Activated T-helper 2 cell treated with anti-CD3 and anti-CD28 coated beads, Interferon-gamma antibody, Interleukin-2, Interleukin-4, amounts not matched to agents 10 μg/mL and 5 μg/mL and 100 μg/mL, durations not matched to agents 14 hours and 24 hours and 36 hours (primary cell): ENCODE measurements at regions not wholly inside any gene's neighbourhood (a gene's known extent, or its start where the extent isn't known, plus 50 kb on each side); places are given as distances from the start of the nearest gene placed in this dataset.
"Not testable (repeated sequence)": the region's sequence is repeated elsewhere in the genome, so short reads cannot be mapped to it uniquely, and the experiment has no call there.

Experiments
- DNase-seq: peaks from one replicate; pipeline ENCODE4 v3.0.0; 2021; ENCODE audit warnings: low spot score
- H3K27ac Mint-ChIP-seq: one replicate; pipeline ENCODE4 v1.8.0; 2021; ENCODE audit warnings: mixed read lengths
- H3K27me3 Mint-ChIP-seq: one replicate; pipeline ENCODE4 v1.8.0; 2021; ENCODE audit warnings: low read depth, mixed read lengths
- H3K36me3 Mint-ChIP-seq: one replicate; pipeline ENCODE4 v1.8.0; 2021; ENCODE audit warnings: low read depth, mixed read lengths
- H3K4me1 Mint-ChIP-seq: one replicate; pipeline ENCODE4 v1.8.0; 2021; ENCODE audit warnings: low read depth, mixed read lengths
- H3K4me3 Mint-ChIP-seq: one replicate; pipeline ENCODE4 v1.8.0; 2021; ENCODE audit warnings: low read depth, mild to moderate bottlenecking, moderate library complexity, mixed read lengths
- H3K9me3 Mint-ChIP-seq: one replicate; pipeline ENCODE4 v1.8.0; 2021; ENCODE audit warnings: mixed read lengths
- intact Hi-C: fragments of 100-400 bp; cut with micrococcal nuclease; formaldehyde crosslinking; loops from one replicate; pipeline ENCODE4 v1.15.1; 2023

GRCh38 chr3:188021502-188022040, 132.4 kb upstream of the LPP start:
- DNase-seq = no peak

GRCh38 chr3:188022902-188023301, 131.1 kb upstream of the LPP start:
- H3K4me1 Mint-ChIP-seq, H3K27ac Mint-ChIP-seq, H3K36me3 Mint-ChIP-seq, H3K27me3 Mint-ChIP-seq, H3K4me3 Mint-ChIP-seq, DNase-seq, intact Hi-C loops: not testable (repeated sequence)
- peaks cover 13% of the 10 kb centered on the region for H3K9me3 Mint-ChIP-seq

More at GRCh38 chr3:188021502-188022040, 132.4 kb upstream of the LPP start:
- H3K27ac Mint-ChIP-seq = no peak overlapping the region
- intact Hi-C loops = no loop called here
- H3K9me3 Mint-ChIP-seq = peaks cover 13% of the 10 kb centered on the region
- no peak overlapping the region for H3K4me3 Mint-ChIP-seq
- peaks cover 10% of the 10 kb centered on the region for H3K4me1 Mint-ChIP-seq
- H3K36me3 Mint-ChIP-seq = peaks cover 4% of the 10 kb centered on the region
- H3K27me3 Mint-ChIP-seq = peaks cover 14% of the 10 kb centered on the region

GRCh38 chr3:188025555-188025954, 128.4 kb upstream of the LPP start:
- no peak overlapping the region for H3K27ac Mint-ChIP-seq
- intact Hi-C loops = no loop called here
- H3K4me1 Mint-ChIP-seq = peaks cover 6% of the 10 kb centered on the region
- H3K36me3 Mint-ChIP-seq = peaks cover 4% of the 10 kb centered on the region
- H3K9me3 Mint-ChIP-seq = peaks cover 12% of the 10 kb centered on the region
- H3K27me3 Mint-ChIP-seq = no peaks in the 10 kb centered on the region
- no peak for DNase-seq
- H3K4me3 Mint-ChIP-seq = no peak overlapping the region

- Mint-ChIP-seq H3K27ac (no peak overlapping the region), H3K9me3 (peaks cover 4% of the 10 kb centered on the region), H3K27me3 (no peaks in the 10 kb centered on the region), H3K36me3 (no peaks in the 10 kb centered on the region), H3K4me3 (no peak overlapping the region), H3K4me1 (peaks cover 3% of the 10 kb centered on the region)
- intact Hi-C loops = no loop called here
- no peak for DNase-seq
Measured at GRCh38 chr3:188026191-188026968, 127.6 kb upstream of the LPP start.

- intact Hi-C loops = no loop called here
- Mint-ChIP-seq H3K36me3 (no peaks in the 10 kb centered on the region), H3K4me3 (no peak overlapping the region), H3K27me3 (peaks cover 6% of the 10 kb centered on the region), H3K27ac (no peak overlapping the region), H3K9me3 (peaks cover 5% of the 10 kb centered on the region), H3K4me1 (peaks cover 2% of the 10 kb centered on the region)
- no peak for DNase-seq
Measured at GRCh38 chr3:188031121-188031520, 122.8 kb upstream of the LPP start.

- intact Hi-C loops = no loop called here
- Mint-ChIP-seq H3K27ac (no peak overlapping the region), H3K27me3 (peaks cover 9% of the 10 kb centered on the region), H3K36me3 (no peaks in the 10 kb centered on the region), H3K4me1 (peaks cover 2% of the 10 kb centered on the region), H3K4me3 (no peak overlapping the region), H3K9me3 (peaks cover 5% of the 10 kb centered on the region)
- no peak for DNase-seq
Measured at GRCh38 chr3:188034989-188035388, 119.0 kb upstream of the LPP start.

GRCh38 chr3:188036375-188037194, 117.4 kb upstream of the LPP start:
- Mint-ChIP-seq H3K36me3 (no peaks in the 10 kb centered on the region), H3K4me3 (no peak overlapping the region), H3K27me3 (peaks cover 11% of the 10 kb centered on the region), H3K9me3 (peaks cover 5% of the 10 kb centered on the region), H3K4me1 (peaks cover 8% of the 10 kb centered on the region), H3K27ac (no peak overlapping the region)
- no peak for DNase-seq
- intact Hi-C loops = no loop called here

GRCh38 chr3:188037195-188037718, 116.7 kb upstream of the LPP start:
- no peak for DNase-seq
- Mint-ChIP-seq H3K27ac (no peak overlapping the region), H3K4me1 (peaks cover 9% of the 10 kb centered on the region), H3K9me3 (peaks cover 5% of the 10 kb centered on the region), H3K27me3 (peaks cover 11% of the 10 kb centered on the region), H3K36me3 (no peaks in the 10 kb centered on the region), H3K4me3 (no peak overlapping the region)
- intact Hi-C loops = no loop called here

- peaks cover 15% of the 10 kb centered on the region for H3K27me3 Mint-ChIP-seq
- H3K27ac Mint-ChIP-seq = no peak overlapping the region
- intact Hi-C loops = no loop called here
- H3K4me3 Mint-ChIP-seq = no peak overlapping the region
- DNase-seq = no peak
- no peaks in the 10 kb centered on the region for H3K9me3 Mint-ChIP-seq
- no peaks in the 10 kb centered on the region for H3K36me3 Mint-ChIP-seq
- H3K4me1 Mint-ChIP-seq = peaks cover 12% of the 10 kb centered on the region
Measured at GRCh38 chr3:188037965-188038581, 115.9 kb upstream of the LPP start.

- no peaks in the 10 kb centered on the region for H3K36me3 Mint-ChIP-seq
- no peak overlapping the region for H3K27ac Mint-ChIP-seq
- H3K27me3 Mint-ChIP-seq = peaks cover 11% of the 10 kb centered on the region
- no peak for DNase-seq
- no peak overlapping the region for H3K4me3 Mint-ChIP-seq
- H3K9me3 Mint-ChIP-seq = no peaks in the 10 kb centered on the region
- intact Hi-C loops = no loop called here
- H3K4me1 Mint-ChIP-seq = peaks cover 22% of the 10 kb centered on the region
Measured at GRCh38 chr3:188041193-188041592, 112.8 kb upstream of the LPP start.

- H3K27me3 Mint-ChIP-seq = peaks cover 9% of the 10 kb centered on the region
- DNase-seq = no peak
- intact Hi-C loops = no loop called here
- H3K4me1 Mint-ChIP-seq = peaks cover 22% of the 10 kb centered on the region
- H3K27ac Mint-ChIP-seq = no peak overlapping the region
- H3K9me3 Mint-ChIP-seq = no peaks in the 10 kb centered on the region
- H3K4me3 Mint-ChIP-seq = no peak overlapping the region
- no peaks in the 10 kb centered on the region for H3K36me3 Mint-ChIP-seq
Measured at GRCh38 chr3:188041895-188042294, 112.1 kb upstream of the LPP start.

GRCh38 chr3:188042466-188042865, 111.5 kb upstream of the LPP start:
- Mint-ChIP-seq H3K4me3 (no peak overlapping the region), H3K4me1 (peaks cover 23% of the 10 kb centered on the region), H3K27me3 (peaks cover 9% of the 10 kb centered on the region), H3K27ac (no peak overlapping the region), H3K9me3 (no peaks in the 10 kb centered on the region), H3K36me3 (no peaks in the 10 kb centered on the region)
- intact Hi-C loops = no loop called here
- no peak for DNase-seq
